GM12878 (cell line): ENCODE measurements at regions not wholly inside any gene's neighbourhood (a gene's known extent, or its start where the extent isn't known, plus 50 kb on each side); places are given as distances from the start of the nearest gene placed in this dataset.

ENCODE experiments used
- ATAC-seq: fragments of 200-7000 bp; cut with Tn5 transposase; 3 replicates; pipeline ENCODE4 v1.9.1; 2020; ENCODE audit warnings: mild to moderate bottlenecking, moderate library complexity
- BruUV-seq: library from RNA; stranded (reverse); fragments of 400-500 nt; replicated peaks from 2 replicates; lab custom pipeline; 2021; lab: Mats Ljungman, UMichigan
- CTCF ChIA-PET: fragments of 300-600 bp; sonication (Branson Sonifier 250); formaldehyde crosslinking; extraction: SDS; loops from one replicate; lab custom pipeline; 2021; ENCODE audit warnings: inconsistent platforms; lab: Yijun Ruan, JAX
- POLR2A ChIA-PET: fragments of 350-600 bp; formaldehyde crosslinking; extraction: SDS; loops from one replicate; lab custom pipeline; 2021; ENCODE audit warnings: inconsistent platforms; lab: Charles Lee
- RAD21 ChIA-PET: fragments of 300-600 bp; sonication (Branson Sonifier 250); formaldehyde crosslinking; loops from one replicate; lab custom pipeline; 2023; ENCODE audit warnings: antibody characterized with exemption; ENCODE audit not compliant: unreplicated experiment; lab: Charles Lee
- SMC1A ChIA-PET: fragments of 300-600 bp; sonication (Branson Sonifier 250); formaldehyde crosslinking; loops from one replicate; lab custom pipeline; 2023; ENCODE audit not compliant: unreplicated experiment, uncharacterized antibody; lab: Charles Lee
- DNase-seq: peaks from one replicate; pipeline ENCODE4 v3.0.0-alpha.2; 2011; ENCODE audit warnings: low read depth, low spot score
- FAIRE-seq: peaks from 3 replicates; lab custom pipeline; 2011; peaks lifted over from hg19 to GRCh38; lab: Jason Lieb, UNC
- H2AFZ ChIP-seq: 2 replicates; pipeline ENCODE4 v1.6.0; 2011; ENCODE audit warnings: low read depth, low read length, control low read depth; ENCODE audit not compliant: control insufficient read depth
- H3K27ac ChIP-seq: 2 replicates; pipeline ENCODE4 v1.5.1; 2011; ENCODE audit warnings: control low read depth; ENCODE audit not compliant: control insufficient read depth, insufficient read depth
- H3K27me3 ChIP-seq, 2 experiments: replicated peaks in 1 of 2; 2 replicates each; pipeline versions ENCODE4 v1.6.0 to v1.6.1; 2011; ENCODE audit warnings: low read length in 1 of 2; ENCODE audit not compliant: control insufficient read depth in 2 of 2, insufficient read depth in 2 of 2
- H3K36me3 ChIP-seq, 2 experiments: 2 replicates each; pipeline ENCODE4 v1.5.1; 2011; ENCODE audit warnings: low read length in 1 of 2; ENCODE audit not compliant: control insufficient read depth in 2 of 2, insufficient read depth in 2 of 2
- H3K4me1 ChIP-seq: 2 replicates; pipeline ENCODE4 v1.6.1; 2011; ENCODE audit warnings: mild to moderate bottlenecking, low read length, moderate library complexity, mixed read lengths; ENCODE audit not compliant: control insufficient read depth, insufficient read depth
- H3K4me2 ChIP-seq: 2 replicates; pipeline ENCODE4 v1.6.0; 2011; ENCODE audit warnings: control low read depth; ENCODE audit not compliant: control insufficient read depth, insufficient read depth
- H3K4me3 ChIP-seq: fragments of 200-600 bp; sonication (generic); 2 replicates; pipeline ENCODE4 v1.5.1; 2016
- H3K79me2 ChIP-seq: 2 replicates; pipeline ENCODE4 v1.6.0; 2011; ENCODE audit warnings: low read length; ENCODE audit not compliant: control insufficient read depth, insufficient read depth
- H3K9ac ChIP-seq: 2 replicates; pipeline ENCODE4 v1.8.0; 2011; ENCODE audit warnings: low read length, control low read depth, mixed read lengths; ENCODE audit not compliant: control insufficient read depth, insufficient read depth
- H3K9me3 ChIP-seq: replicated peaks from 3 replicates; pipeline ENCODE4 v1.5.1; 2011; ENCODE audit warnings: mild to moderate bottlenecking, low read length; ENCODE audit not compliant: control insufficient read depth, insufficient read depth
- H4K20me1 ChIP-seq: 2 replicates; pipeline ENCODE4 v1.6.0; 2011; ENCODE audit not compliant: control insufficient read depth, insufficient read depth
- GABPA ChIP-seq: IDR thresholded peaks from 2 replicates; pipeline ENCODE4 v1.6.1; 2014; ENCODE audit warnings: antibody characterized with exemption, low read depth, mild to moderate bottlenecking, inconsistent platforms
- KDM1A ChIP-seq: fragments of 200-600 bp; sonication (generic); IDR thresholded peaks from 2 replicates; pipeline ENCODE4 v1.6.1; 2016; ENCODE audit warnings: borderline replicate concordance
- RAD51 ChIP-seq: fragments of 450-650 bp; IDR thresholded peaks from 2 replicates; pipeline ENCODE4 v1.6.1; 2016; ENCODE audit warnings: moderate library complexity, mild to moderate bottlenecking, inconsistent platforms
- ZNF384 ChIP-seq: IDR thresholded peaks from 2 replicates; pipeline ENCODE4 v1.6.1; 2012; ENCODE audit warnings: low read depth, mild to moderate bottlenecking, low read length, improper control_type of control experiment, borderline replicate concordance
- WGBS: methylation state at CpG from one replicate; pipeline ENCODE4 v1.1.6; 2016; ENCODE audit warnings: low lambda C conversion rate; ENCODE audit not compliant: insufficient replicate concordance, insufficient coverage; ENCODE audit errors: missing lambda C conversion rate; 5-methylcytosine and 5-hydroxymethylcytosine counted together
- in situ Hi-C: fragments of 300-500 bp; cut with MboI; formaldehyde crosslinking; loops from 9 replicates; pipeline ENCODE4 v1.14.3; 2018; ENCODE audit warnings: mixed read lengths
- intact Hi-C: fragments of 100-400 bp; cut with micrococcal nuclease; formaldehyde crosslinking; loops from one replicate; pipeline ENCODE4 v1.14.2; 2022; ENCODE audit not compliant: unreplicated experiment
- TF ChIP-seq, protein P1 (sequence below): IDR thresholded peaks from 2 replicates; pipeline ENCODE4 v1.6.1; 2011; ENCODE audit warnings: borderline replicate concordance, low read depth, mild to moderate bottlenecking, moderate library complexity, mixed read lengths, low read length; ENCODE audit not compliant: insufficient read depth; ENCODE audit errors: extremely low read length

DNA sequence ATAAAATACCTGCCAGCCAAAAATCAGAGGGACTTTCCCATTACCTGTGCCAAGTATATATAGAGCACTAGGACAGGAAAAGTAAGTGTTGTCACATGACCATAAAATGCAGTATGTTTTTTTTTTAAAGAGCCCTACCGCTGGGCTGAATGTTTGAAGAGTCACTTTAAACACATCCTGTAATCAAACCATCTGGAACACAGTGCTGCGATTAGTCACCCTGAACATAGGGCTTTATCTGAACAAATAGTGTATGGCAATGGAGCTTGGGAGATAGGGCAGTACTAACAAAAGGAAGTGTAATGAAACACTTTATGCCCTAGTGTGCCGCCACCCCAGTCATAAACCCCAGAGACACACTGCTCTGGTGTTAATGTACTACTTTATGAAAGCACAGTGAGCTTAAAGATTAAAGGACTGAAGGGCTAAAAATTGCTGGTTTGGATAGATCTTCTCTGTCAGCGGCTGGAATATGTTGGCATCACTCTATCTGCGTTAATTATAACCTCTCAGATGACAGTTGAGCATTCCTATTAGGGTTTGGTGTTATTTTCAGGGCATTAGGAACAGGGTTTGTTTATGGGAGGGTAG is 90.4 kb downstream of the ZNF608 start:
- Histone ChIP-seq H3K4me1 (peaks cover 28% of the 10 kb centered on the region), H2AFZ (no peak overlapping the region), H3K36me3 (no peaks in the 10 kb centered on the region), H3K27me3 (no peaks in the 10 kb centered on the region), H4K20me1 (no peaks in the 10 kb centered on the region), H3K4me2 (peak overlapping the region; percentile 63), H3K27ac (no peak overlapping the region), H3K9me3 (no peaks in the 10 kb centered on the region), H3K9ac (no peak overlapping the region), H3K79me2 (peaks cover 2% of the 10 kb centered on the region; the same call in 1 of the 2 replicates), H3K4me3 (no peak overlapping the region)
- SMC1A ChIA-PET = interaction anchor here (1.0 to 1.9 kb wide), 6 partner anchors 33 to 94 kb away, joined by 3 to 7 read pairs (median 4); no protein-coding TSS in a partner anchor
- FAIRE-seq = no peak
- no peak for DNase-seq
- WGBS = 41% methylated on average over 5 of the region's 5 CpGs
- intact Hi-C loops (loop anchor here (10.0 kb wide), 1 partner anchor 759 kb away; no protein-coding TSS in a partner anchor), in situ Hi-C loops (no loop called here)
- CTCF ChIA-PET = interaction anchor here (0.8 kb wide), 1 partner anchor 42 kb away, joined by 3 read pairs; no protein-coding TSS in a partner anchor
- POLR2A ChIA-PET = no interaction called here
- BruUV-seq = no TSS peak
- TF ChIP-seq KDM1A (no peak), GABPA (no peak), RAD51 (peak; percentile 47; the same call in 1 of the 2 replicates), ZNF384 (peak; percentile 64; the same call in 1 of the 2 replicates)
- TF ChIP-seq, protein P1, sequence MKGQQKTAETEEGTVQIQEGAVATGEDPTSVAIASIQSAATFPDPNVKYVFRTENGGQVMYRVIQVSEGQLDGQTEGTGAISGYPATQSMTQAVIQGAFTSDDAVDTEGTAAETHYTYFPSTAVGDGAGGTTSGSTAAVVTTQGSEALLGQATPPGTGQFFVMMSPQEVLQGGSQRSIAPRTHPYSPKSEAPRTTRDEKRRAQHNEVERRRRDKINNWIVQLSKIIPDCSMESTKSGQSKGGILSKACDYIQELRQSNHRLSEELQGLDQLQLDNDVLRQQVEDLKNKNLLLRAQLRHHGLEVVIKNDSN = peak; percentile 13
- RAD21 ChIA-PET = interaction anchor here (0.9 kb wide), 1 partner anchor 52 kb away, joined by 3 read pairs; no protein-coding TSS in a partner anchor
- no peak for ATAC-seq
